ENCODE measurements at regions not wholly inside any gene's neighbourhood (a gene's known extent, or its start where the extent isn't known, plus 50 kb on each side); places are given as distances from the start of the nearest gene placed in this dataset.

GRCh38 chr5:92945605-92946097 is 635.4 kb downstream of the NR2F1-AS1 start:
- Histone ChIP-seq H3K79me2 (ENCODE audit: control insufficient read depth, insufficient read depth, low read length) (no peaks in the 10 kb centered on the region), H3K4me3 (replicated peaks in 1 of 4; ENCODE audit: control extremely low read depth in 1 of 4, insufficient read depth in 1 of 4, low read depth in 3 of 4, low read length in 4 of 4) (no peak overlapping the region), H3K36me3 (ENCODE audit: control insufficient read depth, insufficient read depth, low read length) (no peaks in the 10 kb centered on the region), H3K4me1 (ENCODE audit: control insufficient read depth, extremely low read depth, insufficient read depth, low read length) (no peaks in the 10 kb centered on the region), H3K4me2 (ENCODE audit: extremely low read depth, insufficient read depth, low read length) (no peak overlapping the region), H3K27ac (ENCODE audit: insufficient read depth, low read length) (peak overlapping the region; percentile 19), H3K27me3 (ENCODE audit: control insufficient read depth, insufficient read depth, low read length) (no peaks in the 10 kb centered on the region), H3K9me3 (ENCODE audit: control insufficient read depth, insufficient read depth, low read depth, low read length) (no peaks in the 10 kb centered on the region), H3K9ac (ENCODE audit: insufficient read depth, low read length) (no peak overlapping the region), H4K20me1 (ENCODE audit: control insufficient read depth, extremely low read depth, insufficient read depth, low read length) (no peaks in the 10 kb centered on the region), H2AFZ (ENCODE audit: low read length) (peak overlapping the region; percentile 16)
- DNase-seq (ENCODE audit: low read depth in 2 of 2): peak; percentile 31 to 85
- no peak for TF ChIP-seq CTCF (conservative IDR thresholded peaks at IDR 0.05 in 1 of 2, IDR thresholded peaks at IDR 0.05 in 1 of 2; ENCODE audit: low read depth in 1 of 2, low read length in 2 of 2)
- no peak for TF ChIP-seq EZH2 (IDR thresholded peaks at IDR 0.05; ENCODE audit: low read length, missing control alignments)

GRCh38 chr5:92944903-92945604 is 636.0 kb downstream of the NR2F1-AS1 start:
- no peak for TF ChIP-seq EZH2 (IDR thresholded peaks at IDR 0.05; ENCODE audit: low read length, missing control alignments)
- no peak for TF ChIP-seq CTCF (conservative IDR thresholded peaks at IDR 0.05 in 1 of 2, IDR thresholded peaks at IDR 0.05 in 1 of 2; ENCODE audit: low read depth in 1 of 2, low read length in 2 of 2)
- no peak overlapping the region for H3K4me3 ChIP-seq (replicated peaks in 1 of 4; ENCODE audit: control extremely low read depth in 1 of 4, insufficient read depth in 1 of 4, low read depth in 3 of 4, low read length in 4 of 4)
- H3K27ac ChIP-seq (ENCODE audit: insufficient read depth, low read length): peak overlapping the region; percentile 19
- H3K36me3 ChIP-seq (ENCODE audit: control insufficient read depth, insufficient read depth, low read length): no peaks in the 10 kb centered on the region
- no peaks in the 10 kb centered on the region for H3K4me1 ChIP-seq (ENCODE audit: control insufficient read depth, extremely low read depth, insufficient read depth, low read length)
- no peak overlapping the region for H3K4me2 ChIP-seq (ENCODE audit: extremely low read depth, insufficient read depth, low read length)
- peak; percentile 65 to 94 for DNase-seq (ENCODE audit: low read depth in 2 of 2)
- H3K79me2 ChIP-seq (ENCODE audit: control insufficient read depth, insufficient read depth, low read length): no peaks in the 10 kb centered on the region
- peak overlapping the region; percentile 16 for H2AFZ ChIP-seq (ENCODE audit: low read length)
- H3K9me3 ChIP-seq (ENCODE audit: control insufficient read depth, insufficient read depth, low read depth, low read length): no peaks in the 10 kb centered on the region
- no peaks in the 10 kb centered on the region for H4K20me1 ChIP-seq (ENCODE audit: control insufficient read depth, extremely low read depth, insufficient read depth, low read length)
- H3K27me3 ChIP-seq (ENCODE audit: control insufficient read depth, insufficient read depth, low read length): no peaks in the 10 kb centered on the region
- no peak overlapping the region for H3K9ac ChIP-seq (ENCODE audit: insufficient read depth, low read length)

- H3K4me2 ChIP-seq (ENCODE audit: extremely low read depth, insufficient read depth, low read length): no peak overlapping the region
Observed at GRCh38 chr5:92944337-92944736, 636.7 kb downstream of the NR2F1-AS1 start.

More at GRCh38 chr5:92944337-92944736, 636.7 kb downstream of the NR2F1-AS1 start:
- no peaks in the 10 kb centered on the region for H3K27me3 ChIP-seq (ENCODE audit: control insufficient read depth, insufficient read depth, low read length)
- no peak for TF ChIP-seq CTCF (conservative IDR thresholded peaks at IDR 0.05 in 1 of 2, IDR thresholded peaks at IDR 0.05 in 1 of 2; ENCODE audit: low read depth in 1 of 2, low read length in 2 of 2)
- no peak for TF ChIP-seq EZH2 (IDR thresholded peaks at IDR 0.05; ENCODE audit: low read length, missing control alignments)
- no peak overlapping the region for H3K4me3 ChIP-seq (replicated peaks in 1 of 4; ENCODE audit: control extremely low read depth in 1 of 4, insufficient read depth in 1 of 4, low read depth in 3 of 4, low read length in 4 of 4)
- H4K20me1 ChIP-seq (ENCODE audit: control insufficient read depth, extremely low read depth, insufficient read depth, low read length): no peaks in the 10 kb centered on the region
- H3K36me3 ChIP-seq (ENCODE audit: control insufficient read depth, insufficient read depth, low read length): no peaks in the 10 kb centered on the region
- H3K79me2 ChIP-seq (ENCODE audit: control insufficient read depth, insufficient read depth, low read length): no peaks in the 10 kb centered on the region
- no peak for DNase-seq (ENCODE audit: low read depth in 2 of 2)
- H3K27ac ChIP-seq (ENCODE audit: insufficient read depth, low read length): no peak overlapping the region
- no peak overlapping the region for H2AFZ ChIP-seq (ENCODE audit: low read length)
- no peaks in the 10 kb centered on the region for H3K4me1 ChIP-seq (ENCODE audit: control insufficient read depth, extremely low read depth, insufficient read depth, low read length)
- no peaks in the 10 kb centered on the region for H3K9me3 ChIP-seq (ENCODE audit: control insufficient read depth, insufficient read depth, low read depth, low read length)
- H3K9ac ChIP-seq (ENCODE audit: insufficient read depth, low read length): no peak overlapping the region

Data from fibroblast of lung (primary cell).